Cerebellar nuclear complex (tissue), 1 donor: ENCODE measurements at regions not wholly inside any gene's neighbourhood (a gene's known extent, or its start where the extent isn't known, plus 50 kb on each side); places are given as distances from the start of the nearest gene placed in this dataset.
A peak's percentile ranks its signal among the peaks of the same experiment; 100 is the strongest.

Experiments used
- DNase-seq, 2 experiments: peaks; one replicate each; lab custom pipeline; 2025; lab: John Stamatoyannopoulos, UW

DNA sequence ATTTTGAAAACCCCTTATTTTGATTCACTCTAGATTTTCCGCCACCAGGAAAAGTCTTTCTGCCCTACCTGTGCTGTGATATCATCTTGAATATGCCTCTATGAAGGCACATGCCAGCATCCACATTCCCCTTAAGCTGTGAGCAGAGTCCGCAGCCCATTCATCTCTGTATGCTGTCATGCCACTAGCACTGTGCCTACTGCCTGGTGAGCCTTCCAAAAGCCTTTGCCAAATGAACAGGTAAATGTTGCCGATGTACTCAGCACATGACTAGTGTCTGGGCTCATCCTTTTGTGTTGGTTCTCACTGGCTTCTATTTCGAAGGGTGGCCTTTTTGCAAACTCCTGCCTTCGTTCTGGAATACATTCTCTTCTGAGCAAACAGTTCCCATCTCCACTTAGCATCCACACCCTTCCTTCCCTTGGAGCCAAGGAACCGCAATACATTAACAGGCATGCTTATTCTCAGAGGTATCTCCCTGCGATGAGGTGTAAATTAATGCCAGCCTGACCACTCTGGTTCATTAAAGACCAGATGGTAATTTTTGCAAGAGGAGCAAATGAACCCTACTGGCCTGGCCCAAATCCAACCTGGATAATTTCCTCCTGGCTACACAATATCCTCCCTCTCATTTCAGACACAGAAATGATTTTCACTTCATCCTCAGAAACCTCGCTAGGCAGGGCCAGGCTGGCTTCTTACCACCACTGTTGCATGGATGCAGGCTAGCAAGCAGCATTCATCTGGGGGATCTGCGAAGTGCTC is 339.7 kb upstream of the NFE2L3 start:
- peak; percentile 78 to 92 for DNase-seq

DNA sequence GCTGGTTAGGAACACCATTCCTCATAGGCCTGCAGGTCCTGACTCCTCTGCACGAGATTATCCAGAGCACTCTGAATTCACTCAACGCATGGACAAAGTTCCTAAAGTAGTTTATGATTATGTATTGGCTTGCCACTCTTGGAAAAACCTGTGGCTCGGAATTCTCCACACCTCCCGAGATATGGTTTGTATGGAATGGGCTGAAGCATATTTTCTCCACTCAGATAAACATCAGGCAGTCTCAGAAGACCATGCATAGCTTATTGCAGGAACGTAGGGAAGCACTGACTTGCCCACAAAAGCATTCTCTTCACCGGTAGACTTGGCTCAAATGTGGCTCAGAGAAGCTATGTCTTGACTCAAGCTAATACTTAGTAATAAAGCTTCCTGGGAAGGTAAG is 338.6 kb upstream of the NFE2L3 start:
- no peak for DNase-seq

DNA sequence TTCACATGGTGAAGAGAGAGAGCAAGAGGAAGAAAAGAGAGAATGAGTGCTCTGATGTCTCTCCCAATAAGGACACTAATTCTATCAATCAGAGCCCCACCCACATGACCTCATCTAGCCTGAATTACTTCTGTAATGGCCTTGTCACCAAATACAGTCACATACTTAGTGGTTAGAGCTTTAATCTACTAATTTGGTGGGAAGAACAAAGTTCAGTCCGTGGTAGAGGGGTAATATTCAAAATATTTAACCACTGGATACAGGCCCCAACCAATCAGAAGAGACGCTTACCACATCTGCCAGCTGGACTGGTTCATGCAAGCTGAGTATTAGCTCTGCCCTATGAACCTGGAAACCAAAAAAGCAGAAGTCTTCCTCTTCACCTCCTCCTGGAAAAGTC is 336.3 kb upstream of the NFE2L3 start:
- DNase-seq = no peak

DNA sequence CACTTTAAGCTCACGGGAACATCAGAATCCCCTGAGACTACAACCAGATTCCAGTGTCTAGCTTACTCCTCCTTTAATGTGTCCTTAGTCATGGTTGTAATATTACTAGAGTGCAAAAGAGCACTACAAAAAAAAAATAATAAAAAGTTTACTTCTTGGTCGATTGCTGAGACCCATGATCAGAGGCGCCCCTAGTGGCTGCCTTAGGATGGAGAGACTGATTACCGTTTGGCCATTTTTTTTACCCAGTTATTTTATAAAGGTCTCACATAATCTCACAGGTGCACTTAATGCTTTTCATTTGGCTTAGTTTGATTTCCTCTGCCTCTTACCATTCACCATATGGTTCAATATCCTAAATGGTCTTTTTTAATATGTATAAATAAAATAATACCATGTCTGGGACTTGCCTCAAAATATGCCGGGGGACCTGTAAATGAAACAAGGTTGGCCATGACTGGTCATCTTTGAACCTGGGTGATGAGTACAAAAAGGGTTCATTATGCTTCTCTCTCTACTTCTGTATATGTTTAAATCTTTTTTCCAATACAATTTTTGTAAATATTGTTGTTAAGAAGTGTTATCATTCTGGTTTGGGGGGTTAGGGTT is 331.5 kb upstream of the NFE2L3 start:
- DNase-seq = no peak

DNA sequence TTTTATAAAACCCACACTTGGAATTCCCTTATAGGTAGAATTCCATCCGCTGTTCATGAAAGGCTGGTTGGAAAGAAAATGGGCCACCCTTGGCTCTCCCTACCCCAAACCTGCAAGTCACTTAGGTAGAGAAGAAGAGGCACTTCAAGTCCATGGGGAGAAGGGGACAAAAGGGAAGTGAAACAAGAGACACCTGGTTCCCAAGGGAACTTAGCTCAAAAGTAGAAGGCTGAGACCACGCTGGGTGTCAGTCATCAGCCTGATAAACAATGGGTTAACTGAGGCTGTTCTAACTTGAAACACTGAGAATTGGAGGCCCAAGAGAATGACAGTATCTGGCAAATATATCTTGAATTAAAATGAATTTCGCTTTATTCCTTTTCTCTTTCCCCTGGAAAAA is 330.8 kb upstream of the NFE2L3 start:
- no peak for DNase-seq

DNA sequence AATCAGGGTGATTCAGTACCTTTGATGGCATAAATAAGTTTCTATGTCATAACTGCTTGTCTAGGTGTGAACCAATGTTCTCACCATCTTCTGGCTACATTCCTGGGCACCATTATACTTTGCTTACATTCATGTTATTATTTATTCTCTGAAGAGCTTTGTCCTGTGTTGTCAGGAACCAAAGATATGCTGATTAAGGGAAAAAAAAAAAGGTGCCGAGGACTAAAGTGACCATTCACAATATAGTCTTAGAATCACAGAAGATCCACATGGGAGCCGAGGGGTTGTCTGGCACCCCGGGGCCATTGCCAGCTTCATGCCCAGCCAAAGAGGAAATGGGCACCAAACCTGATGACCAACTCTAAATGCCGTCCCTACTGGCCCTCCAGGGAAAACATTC is 329.2 kb upstream of the NFE2L3 start:
- DNase-seq = no peak

DNA sequence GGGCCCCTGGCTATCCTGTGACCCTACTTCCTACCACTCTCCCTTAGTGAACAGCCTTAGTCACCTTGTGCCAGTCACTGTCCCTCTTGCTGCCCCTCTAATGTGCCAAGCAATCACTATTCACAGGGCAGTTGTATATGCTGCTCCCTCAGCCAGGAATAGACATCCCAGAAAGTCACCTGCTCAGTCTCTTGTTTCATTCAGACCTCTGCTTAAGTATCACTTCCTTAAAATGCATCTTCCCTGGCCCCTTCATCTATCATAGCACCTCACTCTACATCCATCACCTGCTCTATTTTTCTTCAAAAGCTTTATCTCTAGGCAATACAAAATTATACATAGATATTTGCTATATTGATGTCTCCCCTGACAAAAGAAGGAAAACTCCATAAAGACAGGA is 328.4 kb upstream of the NFE2L3 start:
- DNase-seq = no peak

DNA sequence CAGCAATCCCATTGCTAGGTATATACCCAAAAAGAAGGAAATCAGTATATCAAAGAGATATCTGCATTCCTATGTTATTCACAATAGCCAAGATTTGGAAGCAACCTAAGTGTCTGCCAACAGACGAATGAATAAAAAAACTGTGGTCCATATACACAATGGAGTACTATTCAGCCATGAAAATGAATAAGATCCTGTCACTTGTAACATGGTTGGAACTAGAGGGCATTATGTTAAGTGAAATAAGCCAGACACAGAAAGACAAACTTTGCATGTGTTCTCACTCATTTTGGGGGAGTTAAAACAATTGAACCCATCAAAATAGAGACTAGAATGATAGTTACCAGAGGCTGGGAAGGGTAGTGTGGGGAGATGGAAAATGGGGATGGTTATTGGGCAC is 323.5 kb upstream of the NFE2L3 start:
- no peak for DNase-seq

DNA sequence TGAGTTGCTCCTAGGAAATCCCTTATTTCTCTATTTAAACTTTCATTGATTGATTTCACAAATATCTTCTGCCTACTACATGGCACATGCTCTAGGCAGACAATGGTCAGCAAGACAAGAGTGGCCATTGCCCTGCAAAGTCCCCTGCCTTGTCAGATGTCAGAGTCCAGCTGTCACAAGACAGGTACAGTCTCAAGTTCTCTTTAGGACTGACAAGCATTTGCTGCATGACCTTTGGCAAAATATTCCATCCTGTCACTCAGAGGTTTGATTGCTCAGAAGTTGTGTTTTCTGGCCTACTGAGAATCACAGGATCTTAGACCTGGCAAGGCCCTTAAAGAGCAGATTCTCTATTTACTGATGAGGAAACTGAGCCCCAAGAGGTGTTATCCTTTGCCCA is 322.3 kb upstream of the NFE2L3 start:
- no peak for DNase-seq

DNA sequence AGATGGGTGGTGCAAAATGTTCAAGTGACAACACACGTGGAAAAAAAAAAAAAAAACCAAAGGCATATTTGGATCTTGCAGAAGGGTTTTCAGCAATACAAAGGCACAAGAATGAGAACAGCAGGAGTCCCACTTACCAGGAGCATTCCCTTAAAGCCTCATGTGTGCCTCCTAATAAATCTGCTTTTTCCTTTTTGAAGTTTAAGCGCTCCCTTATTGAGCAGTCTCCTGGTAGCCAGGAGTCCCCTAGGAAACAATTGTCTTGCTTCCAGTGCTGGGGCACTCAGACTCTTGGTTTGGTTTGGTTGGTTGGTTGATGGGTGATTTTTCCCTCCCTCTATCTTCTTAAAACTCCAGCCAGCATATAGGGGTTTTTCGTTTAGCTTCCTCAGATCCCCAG is 321.8 kb upstream of the NFE2L3 start:
- no peak for DNase-seq

DNA sequence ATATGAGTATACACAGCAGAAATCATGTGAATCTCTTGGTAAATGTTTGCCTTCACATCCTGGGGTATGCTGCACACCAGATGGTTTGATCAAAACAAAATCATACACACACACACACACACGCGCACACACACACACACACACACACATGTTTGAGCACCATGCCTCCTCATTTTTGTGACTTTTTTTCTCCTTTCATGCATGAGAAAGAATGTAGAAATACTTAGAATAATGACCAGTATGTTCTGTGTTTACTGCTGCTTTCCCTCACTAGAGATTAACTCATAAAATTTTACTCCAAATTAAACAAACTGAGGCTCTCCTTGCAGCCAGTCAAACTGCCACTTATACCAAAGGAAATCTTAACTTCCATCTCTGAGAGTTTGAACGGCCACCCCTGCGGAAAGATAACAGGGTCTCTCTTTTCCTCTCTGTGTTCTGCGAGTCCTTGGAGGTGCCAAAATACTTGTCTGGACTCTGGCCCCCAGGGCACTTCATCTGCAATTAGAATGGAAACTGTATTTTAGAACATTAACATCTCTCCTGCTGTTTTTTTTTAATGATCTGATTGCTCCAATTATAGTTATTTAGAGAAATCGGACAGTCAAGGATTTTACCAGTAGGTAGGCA is 320.8 kb upstream of the NFE2L3 start:
- DNase-seq = no peak

DNA sequence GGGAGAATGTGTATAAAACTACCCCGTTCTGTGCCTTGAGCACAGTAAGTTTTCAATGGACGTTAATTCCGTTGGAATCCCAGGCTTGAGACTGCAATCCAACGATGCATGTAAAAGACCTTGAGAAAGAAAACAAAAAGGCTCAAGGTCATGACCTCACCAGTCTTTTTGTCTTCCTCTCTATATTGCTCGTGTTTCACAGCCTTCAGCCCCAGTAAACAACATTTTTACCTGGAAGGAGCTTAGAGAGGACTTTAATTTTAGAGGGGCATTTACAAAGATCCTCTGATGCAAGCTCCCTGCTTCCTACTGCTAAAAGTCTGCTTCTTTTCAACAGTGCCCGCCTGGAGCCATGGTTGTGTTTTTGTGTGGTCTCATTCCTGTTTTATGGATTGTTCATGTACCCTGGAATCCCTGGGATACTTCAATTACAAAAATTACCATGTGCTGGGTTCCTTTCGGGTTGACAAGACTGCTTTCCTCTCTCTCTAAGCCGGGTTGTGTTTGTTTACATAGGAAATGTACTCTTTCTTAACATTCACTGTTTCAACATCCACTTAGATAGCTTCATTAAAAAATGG is 320.1 kb upstream of the NFE2L3 start:
- no peak for DNase-seq

DNA sequence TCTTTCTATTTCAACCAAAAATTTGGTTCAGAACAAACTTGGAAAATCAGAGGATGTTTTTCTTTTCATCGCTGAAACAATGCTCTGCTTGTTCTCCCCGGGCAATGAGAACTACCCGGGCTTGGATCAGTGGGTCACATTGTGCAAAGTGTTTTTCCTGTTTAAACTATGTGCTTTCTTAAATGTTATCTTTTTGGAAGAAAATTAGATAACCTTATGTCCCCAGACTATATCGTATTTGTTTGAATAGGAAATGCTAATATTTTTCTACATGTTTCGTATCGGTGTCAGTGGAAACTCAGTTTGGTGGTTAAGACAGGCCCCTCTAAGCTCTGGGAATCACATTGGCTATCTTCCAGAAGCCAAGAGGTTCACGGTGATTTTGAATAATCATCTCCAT is 319.5 kb upstream of the NFE2L3 start:
- DNase-seq = no peak

DNA sequence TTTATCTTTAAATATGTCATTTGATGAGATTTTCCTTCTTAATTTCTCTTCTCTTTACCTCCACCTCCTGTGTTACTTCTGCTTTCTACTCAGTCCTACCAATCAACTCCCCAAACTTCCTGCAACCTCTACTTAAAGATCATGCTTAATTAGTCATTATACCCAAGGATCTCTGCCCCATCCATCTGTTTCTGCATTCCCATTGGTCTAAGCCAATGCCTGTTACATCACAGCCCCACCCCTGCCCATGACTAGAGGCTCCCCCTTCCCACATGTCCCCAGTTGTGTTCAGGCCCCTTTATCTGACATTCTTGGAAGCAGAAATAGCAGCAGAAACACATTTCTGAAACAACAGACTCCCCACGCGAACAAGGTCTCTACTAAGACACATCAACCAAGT is 319.1 kb upstream of the NFE2L3 start:
- DNase-seq = no peak

DNA sequence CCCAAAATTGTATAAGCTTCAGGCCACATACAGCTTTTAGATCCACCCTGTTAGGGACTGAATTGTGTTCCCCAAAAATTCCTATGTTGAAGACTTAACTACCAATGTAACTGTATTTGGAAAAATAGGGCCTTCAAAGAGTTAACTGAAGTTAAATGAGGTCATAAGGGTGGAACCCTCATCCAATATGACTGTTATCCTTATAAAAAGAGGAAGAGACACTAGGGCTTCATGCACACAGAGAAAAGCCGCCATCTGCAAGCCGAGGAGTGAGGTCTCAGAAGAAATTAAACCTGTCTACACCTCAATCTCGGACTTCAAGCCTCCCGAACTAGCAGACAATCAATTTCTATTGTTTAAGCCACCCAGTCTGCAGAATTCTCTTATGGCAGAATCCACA is 317.9 kb upstream of the NFE2L3 start:
- DNase-seq = no peak

DNA sequence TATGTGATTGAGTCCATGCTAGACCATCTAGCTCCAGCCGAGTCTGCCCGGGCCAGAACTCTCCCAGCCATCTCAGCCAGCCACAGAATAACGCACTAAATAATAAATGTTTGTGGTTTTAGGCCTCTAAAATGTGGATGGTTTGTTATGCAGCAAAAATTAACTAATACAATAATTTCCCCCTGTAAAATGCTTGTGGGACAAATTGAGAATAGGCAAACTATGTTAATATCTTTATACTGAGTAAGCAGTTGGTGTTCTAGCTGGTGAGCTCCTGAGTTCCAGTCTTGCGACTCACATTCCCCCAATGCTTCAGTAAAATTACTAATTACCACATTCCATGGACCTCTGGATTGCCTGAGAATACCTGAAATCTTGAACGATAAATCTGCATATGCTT is 316.8 kb upstream of the NFE2L3 start:
- no peak for DNase-seq

DNA sequence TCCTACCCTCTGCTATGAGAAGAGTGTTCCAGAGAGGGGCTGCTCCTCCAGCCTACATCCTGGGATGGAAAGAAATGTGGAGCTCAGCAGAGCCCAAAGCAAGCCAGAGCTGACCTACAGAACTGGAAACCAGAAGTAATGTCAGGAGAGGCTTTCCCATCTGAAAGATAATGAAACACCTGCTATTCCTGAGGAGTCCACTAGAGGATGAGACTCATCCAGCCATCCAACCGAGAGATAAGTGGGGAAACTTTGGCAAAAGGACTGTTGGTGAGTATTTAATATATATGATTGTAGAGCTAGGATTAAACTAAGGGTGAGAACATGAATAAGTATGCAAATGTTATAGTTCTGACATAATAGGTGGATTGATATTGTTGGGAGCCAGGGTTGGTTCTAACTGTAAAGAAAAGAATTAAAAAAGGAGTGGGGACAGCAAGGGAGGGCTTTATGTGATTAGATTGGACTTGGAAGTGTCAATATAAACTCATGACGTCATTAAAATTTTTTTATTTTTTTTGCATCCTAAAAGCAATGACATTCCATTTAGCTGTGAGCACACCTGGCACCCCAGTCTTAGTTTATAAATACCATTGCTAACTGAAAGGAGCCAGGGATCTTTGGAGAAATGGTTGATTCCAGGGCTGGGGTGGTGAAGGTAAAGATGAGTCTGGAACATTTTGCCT is 312.8 kb upstream of the NFE2L3 start:
- no peak for DNase-seq

DNA sequence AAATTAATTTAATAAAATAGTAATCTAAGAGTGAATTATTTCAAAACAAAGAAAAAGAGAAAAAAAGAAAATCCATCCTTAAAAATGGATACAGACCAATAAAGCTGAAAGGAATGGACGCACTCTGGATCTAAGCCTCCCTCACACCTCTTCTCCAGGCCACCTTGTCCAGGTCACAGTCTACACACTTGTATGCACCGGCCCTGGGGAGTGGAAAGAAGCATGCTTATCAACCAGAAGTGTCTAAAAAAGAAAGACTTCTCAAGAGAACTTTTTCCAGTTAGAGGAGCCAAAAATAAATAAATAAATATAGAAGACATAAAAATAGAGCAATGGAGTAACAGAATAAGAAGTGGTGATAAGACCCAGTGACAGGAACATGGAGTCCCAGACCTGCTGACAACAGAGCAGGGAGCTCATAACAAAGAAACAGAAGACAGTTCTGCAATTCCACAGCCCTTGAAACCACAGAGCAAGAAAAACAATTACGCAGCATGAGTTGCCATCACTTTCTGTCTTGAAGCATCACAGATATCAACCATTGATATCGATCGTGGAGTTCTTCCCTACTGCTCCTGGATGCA is 311.7 kb upstream of the NFE2L3 start:
- DNase-seq = no peak

DNA sequence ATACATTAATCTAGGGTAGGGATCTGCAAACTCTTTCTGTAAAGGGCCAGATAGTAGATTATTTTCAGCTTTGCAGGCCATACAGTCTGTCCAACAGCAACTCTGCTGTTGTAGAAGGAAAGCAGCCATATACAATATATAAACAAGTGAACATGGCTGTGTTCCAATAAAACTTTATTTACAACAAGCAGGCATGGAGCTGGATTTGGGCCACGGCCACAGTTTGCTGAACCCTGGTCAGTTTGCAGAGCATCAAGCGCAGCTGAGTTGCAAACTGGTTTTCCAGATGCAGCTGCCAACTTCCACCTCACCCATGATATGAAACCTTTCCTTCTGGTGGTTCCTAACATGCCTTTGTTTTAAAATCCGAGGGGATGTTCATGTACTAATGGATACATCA is 310.4 kb upstream of the NFE2L3 start:
- no peak for DNase-seq

DNA sequence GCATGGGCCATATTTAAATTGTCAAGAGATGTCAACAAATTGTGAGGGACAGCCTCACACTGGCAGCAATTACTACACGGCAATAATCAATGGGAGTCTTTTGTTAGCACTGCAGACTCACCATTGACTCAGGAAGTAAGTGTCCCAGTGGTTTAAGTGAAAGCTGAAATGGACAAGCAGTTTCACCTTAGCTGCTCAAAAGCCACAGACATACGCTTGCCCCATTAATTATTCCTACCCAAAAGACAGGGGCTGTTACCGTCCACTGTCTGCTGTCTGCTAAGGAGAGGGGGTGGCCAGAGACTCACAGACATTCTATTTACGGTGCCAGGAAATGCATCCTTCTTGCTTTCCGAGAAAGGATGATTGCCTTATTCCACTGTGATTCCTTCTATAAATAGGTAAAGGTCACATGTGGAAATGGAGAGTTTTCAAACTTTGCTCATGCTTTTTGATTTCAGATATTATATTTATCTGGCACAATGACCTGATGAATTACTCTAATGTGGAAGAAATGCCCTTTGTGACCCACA is 309.7 kb upstream of the NFE2L3 start:
- no peak for DNase-seq

DNA sequence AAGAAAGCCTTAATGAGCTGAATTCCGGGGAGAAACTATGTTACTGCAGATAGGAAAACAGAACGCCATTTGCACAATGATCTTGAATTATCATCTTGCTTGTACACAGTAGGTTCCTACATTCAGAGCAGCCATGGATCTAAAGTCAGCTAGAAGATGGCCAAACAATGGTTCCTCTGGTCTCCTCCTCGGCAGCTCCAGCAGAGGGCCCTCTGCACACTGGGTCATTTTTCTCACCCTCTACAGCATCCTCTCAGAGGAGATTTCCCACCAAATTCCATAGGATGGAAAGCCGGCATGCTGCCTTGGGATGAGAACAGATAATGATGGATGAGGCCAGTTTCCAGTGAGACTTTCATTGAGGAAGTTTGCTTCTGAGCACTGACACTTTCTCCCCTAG is 308.5 kb upstream of the NFE2L3 start:
- no peak for DNase-seq
